AG09319 (cell line): ENCODE measurements at regions not wholly inside any gene's neighbourhood (a gene's known extent, or its start where the extent isn't known, plus 50 kb on each side); places are given as distances from the start of the nearest gene placed in this dataset.

Experiments used
- DNase-seq: peaks from one replicate; pipeline ENCODE4 v3.0.0-alpha.2; 2010; ENCODE audit warnings: low read depth; ENCODE audit errors: extremely low read depth
- TF ChIP-seq, protein P1 (sequence below): IDR thresholded peaks from 2 replicates; pipeline ENCODE4 v1.5.1; 2011; ENCODE audit warnings: low read depth, mild to moderate bottlenecking, inconsistent platforms, low read length, moderate library complexity

DNA sequence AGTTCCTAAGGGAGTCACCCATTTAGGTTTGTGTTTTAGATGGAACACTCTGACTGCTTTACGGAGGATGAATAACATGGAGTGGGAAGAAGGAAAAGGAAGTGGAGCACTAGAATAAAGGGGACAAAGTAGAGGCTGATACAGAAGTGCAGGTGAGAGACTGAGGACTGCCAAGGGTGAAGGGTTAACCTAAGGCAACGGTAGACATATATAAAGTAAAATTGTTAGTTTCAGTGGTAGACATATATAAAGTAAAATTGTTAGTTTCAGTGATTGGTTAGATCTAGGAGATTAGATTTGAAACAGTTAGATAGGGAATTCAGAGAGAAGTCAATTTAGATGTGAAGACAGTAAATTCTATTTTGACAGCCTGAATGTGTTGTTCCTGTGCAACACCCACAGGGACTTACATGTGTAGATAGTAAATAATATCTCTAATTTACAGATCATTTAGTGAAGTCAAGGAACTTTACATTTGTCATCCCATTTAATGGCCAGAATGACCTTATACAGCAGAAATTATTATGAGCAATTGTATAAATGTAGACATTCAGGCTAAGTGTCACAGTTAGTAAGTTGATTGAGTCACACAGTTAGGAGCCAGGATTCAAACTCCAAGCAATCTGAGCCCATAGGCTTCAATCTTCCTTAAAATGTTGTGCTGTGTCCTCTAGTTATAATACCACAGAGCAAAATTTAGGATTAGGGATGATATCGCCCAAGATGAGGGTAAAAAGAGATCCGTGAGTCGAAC is 270.8 kb upstream of the UBE2E3 start:
- TF ChIP-seq, protein P1, sequence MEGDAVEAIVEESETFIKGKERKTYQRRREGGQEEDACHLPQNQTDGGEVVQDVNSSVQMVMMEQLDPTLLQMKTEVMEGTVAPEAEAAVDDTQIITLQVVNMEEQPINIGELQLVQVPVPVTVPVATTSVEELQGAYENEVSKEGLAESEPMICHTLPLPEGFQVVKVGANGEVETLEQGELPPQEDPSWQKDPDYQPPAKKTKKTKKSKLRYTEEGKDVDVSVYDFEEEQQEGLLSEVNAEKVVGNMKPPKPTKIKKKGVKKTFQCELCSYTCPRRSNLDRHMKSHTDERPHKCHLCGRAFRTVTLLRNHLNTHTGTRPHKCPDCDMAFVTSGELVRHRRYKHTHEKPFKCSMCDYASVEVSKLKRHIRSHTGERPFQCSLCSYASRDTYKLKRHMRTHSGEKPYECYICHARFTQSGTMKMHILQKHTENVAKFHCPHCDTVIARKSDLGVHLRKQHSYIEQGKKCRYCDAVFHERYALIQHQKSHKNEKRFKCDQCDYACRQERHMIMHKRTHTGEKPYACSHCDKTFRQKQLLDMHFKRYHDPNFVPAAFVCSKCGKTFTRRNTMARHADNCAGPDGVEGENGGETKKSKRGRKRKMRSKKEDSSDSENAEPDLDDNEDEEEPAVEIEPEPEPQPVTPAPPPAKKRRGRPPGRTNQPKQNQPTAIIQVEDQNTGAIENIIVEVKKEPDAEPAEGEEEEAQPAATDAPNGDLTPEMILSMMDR: no peak

DNA sequence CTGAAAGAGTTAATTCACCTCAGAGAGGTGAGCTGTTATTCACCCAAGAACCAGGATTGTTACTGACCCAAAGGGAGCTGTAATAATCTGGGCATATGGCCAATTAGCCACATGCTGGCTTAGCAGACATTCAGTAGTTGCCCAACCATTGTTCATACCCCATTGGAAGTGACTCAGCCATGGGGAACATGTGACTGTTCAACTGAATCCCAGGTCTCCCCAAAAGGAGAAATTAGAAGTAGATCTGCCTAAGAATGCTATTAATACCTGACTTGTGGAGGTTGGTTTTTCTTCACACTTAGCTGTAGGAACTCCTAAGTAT is 272.6 kb upstream of the UBE2E3 start:
- DNase-seq: peak; percentile 65
- TF ChIP-seq, protein P1: no peak

More for the DNA sequence above, 270.8 kb upstream of the UBE2E3 start:
- no peak for DNase-seq

DNA sequence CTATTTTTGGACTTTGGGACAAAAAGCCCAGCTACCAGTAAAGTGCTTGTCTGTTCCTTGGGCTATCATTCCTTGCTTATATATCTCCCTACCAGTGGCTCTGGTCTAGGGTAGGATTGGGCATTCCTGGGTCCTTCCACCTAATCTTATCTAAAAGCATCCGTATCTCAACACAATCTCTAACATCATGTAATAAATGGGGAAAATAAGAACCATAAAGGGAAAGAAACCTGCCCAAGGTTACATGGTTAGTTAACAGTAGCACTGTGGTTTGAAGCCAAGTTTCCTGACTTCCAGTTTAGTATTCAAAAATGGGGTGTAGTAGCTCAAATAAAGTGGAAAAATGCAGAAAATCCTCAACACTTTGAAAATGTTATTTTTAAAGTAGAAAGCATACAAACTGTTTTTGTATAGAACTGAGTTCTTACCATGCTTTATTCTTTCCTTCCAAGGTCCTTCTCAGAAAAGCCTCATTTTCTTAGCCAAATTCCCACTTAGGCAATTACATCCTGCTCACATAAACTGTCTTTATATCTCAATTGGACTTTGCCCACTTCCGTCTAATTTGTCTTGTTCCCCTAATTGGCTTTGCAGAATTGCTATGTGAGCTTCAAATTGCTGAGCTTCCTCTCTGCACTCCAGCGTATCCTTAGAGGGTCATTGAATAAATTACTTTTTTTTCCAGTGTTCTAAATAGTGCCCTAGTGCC is 273.1 kb upstream of the UBE2E3 start:
- no peak for DNase-seq
- TF ChIP-seq, protein P1: no peak

DNA sequence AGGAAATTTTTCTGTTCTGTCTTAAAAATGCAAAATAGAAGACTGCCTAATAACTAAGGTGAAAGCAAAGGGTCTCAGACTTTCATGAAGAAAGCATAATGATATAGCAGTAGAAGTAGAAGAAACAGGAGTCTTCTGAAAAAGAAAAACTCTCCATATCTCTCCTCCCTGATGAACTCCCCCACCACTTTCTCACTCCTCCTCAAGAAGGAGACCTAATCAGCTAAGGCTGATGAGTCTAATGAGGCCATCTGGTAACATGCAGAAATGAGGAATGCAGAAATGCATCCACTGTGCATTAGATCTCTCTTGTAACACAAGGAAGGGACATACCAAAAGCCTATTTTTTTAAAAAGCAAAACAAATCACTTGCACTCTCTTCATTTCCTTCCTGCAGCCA is 273.7 kb upstream of the UBE2E3 start:
- no peak for DNase-seq
- TF ChIP-seq, protein P1: no peak

DNA sequence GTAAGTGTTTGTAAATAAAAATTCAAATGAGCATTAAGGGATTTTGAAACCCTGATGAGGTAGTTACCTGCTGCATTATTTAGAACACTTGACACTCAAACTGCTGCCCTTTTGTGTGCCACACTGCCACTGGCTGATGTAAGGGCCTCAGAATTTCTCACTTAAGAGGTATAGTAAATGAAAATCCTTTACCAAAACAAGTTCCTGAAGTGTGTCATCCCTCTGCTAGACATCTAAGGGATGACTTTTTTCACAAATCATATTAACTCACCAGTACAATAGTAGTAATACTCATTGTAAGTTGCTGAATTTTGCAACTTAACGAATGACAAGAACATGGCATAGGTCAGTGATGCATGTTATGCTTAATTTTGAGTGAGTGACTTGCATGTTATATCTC is 274.9 kb upstream of the UBE2E3 start:
- TF ChIP-seq, protein P1: no peak
- no peak for DNase-seq

DNA sequence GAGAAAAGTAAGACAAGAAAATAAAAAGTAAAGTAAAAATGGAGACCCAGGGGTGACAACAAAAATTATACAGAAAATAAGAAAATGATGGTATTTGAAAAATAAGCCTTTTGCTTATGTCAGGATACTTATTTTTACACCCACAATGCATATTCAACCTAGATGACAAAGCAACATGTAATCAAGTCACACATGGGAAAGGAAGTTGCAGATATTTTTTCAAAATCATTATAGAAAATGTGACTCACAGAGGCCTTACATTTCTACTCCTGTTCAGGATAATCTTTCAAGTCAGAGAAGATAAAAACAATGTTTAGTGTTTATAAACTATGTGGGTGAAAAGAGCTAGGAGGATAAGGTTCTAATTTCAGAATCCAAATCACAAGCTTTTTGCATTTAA is 275.3 kb upstream of the UBE2E3 start:
- DNase-seq: no peak
- TF ChIP-seq, protein P1: no peak

DNA sequence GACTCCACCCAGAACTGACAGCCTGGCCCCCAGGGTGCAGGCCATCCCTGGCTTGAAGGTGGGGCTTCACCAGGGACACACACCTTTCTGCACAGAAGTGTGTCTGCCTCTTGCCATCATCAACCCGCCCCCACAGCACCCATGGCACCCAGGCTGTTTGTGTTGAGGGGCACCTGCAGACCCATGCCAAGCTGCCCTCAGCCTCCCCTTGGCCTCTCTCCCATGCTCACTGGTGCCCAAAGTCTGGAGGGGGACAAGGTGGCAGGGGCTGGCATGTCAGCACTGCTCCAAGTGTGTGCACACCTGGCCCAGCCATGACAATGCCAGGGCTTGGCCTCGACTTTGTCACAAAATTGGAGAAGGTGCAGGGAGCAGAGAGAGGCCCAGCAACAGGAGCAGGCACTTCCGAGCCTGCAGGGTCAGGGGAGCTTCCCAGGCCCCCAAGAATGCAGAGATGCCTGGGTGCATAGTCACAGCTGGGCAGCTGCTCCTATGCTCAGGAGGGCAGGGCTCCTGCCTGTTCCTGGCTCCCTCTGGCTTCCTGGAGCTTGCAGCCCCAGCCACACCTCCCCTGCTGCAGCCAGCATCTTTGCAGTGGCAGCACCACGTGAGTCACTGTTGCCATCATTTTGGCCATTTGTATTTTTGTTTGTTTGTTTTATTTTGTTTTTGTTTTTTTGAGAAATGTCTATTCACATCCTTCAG is 280.6 kb upstream of the UBE2E3 start:
- TF ChIP-seq, protein P1: no peak
- DNase-seq: no peak
